Suprapubic skin (tissue), 4 donors: ENCODE measurements at regions not wholly inside any gene's neighbourhood (a gene's known extent, or its start where the extent isn't known, plus 50 kb on each side); places are given as distances from the start of the nearest gene placed in this dataset.

Experiments used
- CTCF ChIP-seq, 2 donors: fragments of 200-600 bp in 1 of 2; fragments of 450-650 bp in 1 of 2; sonication (generic) in 1 of 2; IDR thresholded peaks; one replicate each; pipeline ENCODE4 v1.5.1; 2016 to 2019; ENCODE audit warnings: antibody characterized with exemption in 2 of 2, mild to moderate bottlenecking in 1 of 2, moderate library complexity in 1 of 2
- EP300 ChIP-seq: sonication (generic); formaldehyde crosslinking; IDR thresholded peaks from one replicate; pipeline ENCODE4 v1.6.1; 2017; ENCODE audit warnings: antibody characterized with exemption
- POLR2A ChIP-seq, 2 donors: fragments of 450-650 bp; IDR thresholded peaks; one replicate each; pipeline ENCODE4 v1.6.1; 2017; ENCODE audit warnings: antibody characterized with exemption in 2 of 2, mild to moderate bottlenecking in 2 of 2, moderate library complexity in 2 of 2
- POLR2AphosphoS5 ChIP-seq, 3 donors: sonication (generic); formaldehyde crosslinking; IDR thresholded peaks; one replicate each; pipeline ENCODE4 v1.6.1; 2017; ENCODE audit warnings: antibody characterized with exemption in 3 of 3

DNA sequence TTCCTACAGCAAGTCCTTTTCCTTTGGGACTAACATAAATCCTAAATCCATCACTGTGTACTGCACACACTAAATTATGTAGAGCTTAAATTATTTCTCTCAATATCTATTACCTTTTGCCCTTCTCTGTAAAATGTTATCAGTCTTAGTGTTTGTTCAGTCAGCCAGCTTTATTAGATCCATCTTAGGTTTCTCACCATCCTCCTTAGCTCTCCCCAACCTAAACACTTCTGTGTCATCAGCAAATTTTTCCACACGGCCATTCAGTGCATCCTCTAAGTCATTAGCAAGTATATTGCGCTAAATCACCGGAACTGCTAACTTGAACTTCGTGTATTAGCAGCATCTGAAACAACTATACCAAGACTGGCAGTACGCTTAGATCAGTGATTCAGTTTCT, 142.1 kb upstream of the ZNF438 start:
- TF ChIP-seq POLR2AphosphoS5 (IDR thresholded peaks at IDR 0.05): no peak
- TF ChIP-seq CTCF (IDR thresholded peaks at IDR 0.05): no peak
- TF ChIP-seq POLR2A (IDR thresholded peaks at IDR 0.05): no peak
- TF ChIP-seq EP300: no peak
